ENCODE measurements at regions not wholly inside any gene's neighbourhood (a gene's known extent, or its start where the extent isn't known, plus 50 kb on each side); places are given as distances from the start of the nearest gene placed in this dataset.
"Not testable (repeated sequence)": the region's sequence is repeated elsewhere in the genome, so short reads cannot be mapped to it uniquely, and the experiment has no call there.

DNA sequence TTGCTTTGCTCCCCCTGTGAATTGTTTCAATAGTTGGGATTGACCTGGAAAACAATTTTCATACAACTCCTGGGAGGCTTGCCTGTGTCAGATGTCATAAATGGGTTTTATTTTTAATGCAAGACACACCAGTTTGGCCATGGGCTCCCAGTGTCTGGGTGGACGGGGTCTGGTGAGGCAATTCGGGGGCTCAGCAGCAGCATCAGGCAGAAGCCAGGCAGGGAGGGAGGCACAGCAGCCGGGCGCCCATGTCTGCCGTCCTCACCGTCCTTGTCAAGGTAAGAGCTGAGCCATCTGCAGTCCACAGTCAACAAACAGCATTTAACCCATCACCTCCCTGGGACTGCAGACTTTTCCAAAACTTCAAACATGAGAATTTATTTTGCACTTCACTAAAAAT, 150.6 kb downstream of the NPIPB11 start:
- H3K4me1 Mint-ChIP-seq, H3K27ac Mint-ChIP-seq, DNase-seq, H3K9me3 Mint-ChIP-seq, H3K4me3 Mint-ChIP-seq, H3K27me3 Mint-ChIP-seq: not testable (repeated sequence)
- peaks cover 13% of the 10 kb centered on the region for H3K36me3 Mint-ChIP-seq

DNA sequence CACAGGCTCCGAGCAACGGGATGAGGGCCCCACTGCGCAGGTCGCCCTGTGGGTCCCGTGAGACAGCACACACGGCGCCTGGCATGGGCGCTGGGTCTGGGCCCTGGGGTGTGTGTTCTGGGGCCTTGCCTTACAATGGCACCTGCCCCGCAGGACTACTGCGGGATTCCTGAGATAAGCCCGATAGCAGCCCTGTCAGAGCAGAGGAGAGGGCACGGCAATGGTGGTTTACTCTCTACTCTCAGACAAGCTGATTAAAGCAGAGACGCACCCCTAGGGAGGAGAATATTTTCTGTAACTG, 151.1 kb downstream of the NPIPB11 start:
- DNase-seq, H3K27me3 Mint-ChIP-seq, H3K27ac Mint-ChIP-seq, H3K4me3 Mint-ChIP-seq, H3K9me3 Mint-ChIP-seq, H3K4me1 Mint-ChIP-seq: not testable (repeated sequence)
- peaks cover 13% of the 10 kb centered on the region for H3K36me3 Mint-ChIP-seq

DNA sequence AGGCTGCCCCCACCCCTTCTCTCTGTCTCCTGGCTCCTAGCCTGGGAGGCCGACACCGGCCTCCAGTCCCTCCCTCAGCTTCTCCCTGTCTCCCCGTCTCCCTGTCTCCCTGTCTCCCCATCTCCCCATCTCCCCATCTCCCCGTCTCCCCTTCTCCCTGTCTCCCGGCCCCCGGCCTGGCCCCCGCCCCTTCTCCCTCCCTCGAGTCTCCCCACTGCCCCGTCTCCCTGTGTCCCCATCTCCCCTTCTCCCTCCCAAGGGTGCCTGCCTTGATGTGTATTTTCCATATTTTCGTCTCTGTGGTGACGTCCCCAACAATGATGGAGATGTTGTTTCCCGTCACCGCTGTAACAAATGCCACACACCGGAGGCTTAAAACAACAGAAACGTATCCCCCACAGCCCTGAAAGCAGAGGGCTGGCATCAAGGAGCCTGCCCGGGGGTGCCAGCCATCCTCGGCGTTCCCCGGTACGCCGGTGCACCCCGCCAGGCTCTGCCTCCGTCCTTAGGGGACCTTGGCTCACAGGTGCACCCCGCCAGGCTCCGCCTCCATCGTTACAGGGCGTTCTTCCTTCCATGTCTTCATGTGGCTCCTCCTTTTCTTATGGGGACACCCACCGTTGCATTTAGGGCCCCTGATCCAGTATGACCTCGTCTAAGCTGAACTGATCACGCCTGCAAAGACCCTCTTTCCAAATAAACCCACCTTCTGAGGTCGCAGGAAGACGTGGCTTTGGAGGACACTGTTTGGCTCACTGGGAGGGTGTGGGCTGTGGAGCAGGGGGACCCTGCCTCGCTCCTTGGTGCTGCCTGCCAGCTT, 151.6 kb downstream of the NPIPB11 start:
- Mint-ChIP-seq H3K36me3 (peaks cover 15% of the 10 kb centered on the region), H3K27me3 (no peaks in the 10 kb centered on the region), H3K9me3 (peaks cover 4% of the 10 kb centered on the region), H3K4me1 (peaks cover 2% of the 10 kb centered on the region), H3K27ac (no peak overlapping the region), H3K4me3 (no peak overlapping the region)
- no peak for DNase-seq

DNA sequence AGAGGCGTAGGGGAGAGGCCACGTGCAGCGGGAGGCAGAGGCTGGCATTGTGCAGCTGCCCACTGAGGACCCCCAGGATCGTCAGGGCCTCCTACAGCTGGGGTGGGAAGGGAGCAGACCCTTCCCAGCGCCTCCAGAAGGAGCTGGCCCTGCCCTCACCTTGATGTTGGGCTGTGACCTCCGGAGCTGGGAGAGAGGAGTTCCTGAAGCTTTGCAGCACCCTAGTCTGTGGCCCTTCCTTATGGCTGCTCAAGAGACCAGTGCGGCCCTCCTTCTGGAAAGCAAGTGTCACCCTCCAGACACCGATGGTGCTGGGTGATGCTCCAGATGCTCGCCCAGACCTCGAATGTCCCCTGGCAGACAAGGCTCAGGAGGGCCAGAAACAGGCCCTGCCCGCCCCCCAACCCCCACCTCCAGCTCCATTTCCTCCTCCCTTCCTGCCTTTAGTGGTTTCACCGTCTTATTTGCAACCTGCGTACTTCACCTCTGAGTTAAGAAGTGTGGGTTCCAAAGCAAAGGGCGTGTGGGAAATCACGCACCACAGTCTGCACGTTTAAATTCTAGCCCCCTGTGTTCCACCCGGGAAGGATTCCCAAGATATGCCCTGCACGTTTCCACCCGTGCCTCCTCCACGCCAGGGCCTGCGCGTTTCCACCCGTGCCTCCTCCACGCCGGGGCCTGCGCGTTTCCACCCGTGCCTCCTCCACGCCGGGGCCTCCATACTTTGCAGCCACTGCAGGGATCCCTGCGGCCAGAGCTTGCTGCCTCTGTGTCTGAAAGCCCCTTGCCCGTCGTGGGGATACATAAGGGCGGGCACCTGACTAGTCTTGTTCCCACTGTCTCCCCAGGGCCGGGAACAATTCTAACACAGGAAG, 152.6 kb downstream of the NPIPB11 start:
- not testable (repeated sequence) for H3K27me3 Mint-ChIP-seq, H3K4me3 Mint-ChIP-seq, H3K4me1 Mint-ChIP-seq, DNase-seq, H3K27ac Mint-ChIP-seq, H3K9me3 Mint-ChIP-seq
- peaks cover 17% of the 10 kb centered on the region for H3K36me3 Mint-ChIP-seq

DNA sequence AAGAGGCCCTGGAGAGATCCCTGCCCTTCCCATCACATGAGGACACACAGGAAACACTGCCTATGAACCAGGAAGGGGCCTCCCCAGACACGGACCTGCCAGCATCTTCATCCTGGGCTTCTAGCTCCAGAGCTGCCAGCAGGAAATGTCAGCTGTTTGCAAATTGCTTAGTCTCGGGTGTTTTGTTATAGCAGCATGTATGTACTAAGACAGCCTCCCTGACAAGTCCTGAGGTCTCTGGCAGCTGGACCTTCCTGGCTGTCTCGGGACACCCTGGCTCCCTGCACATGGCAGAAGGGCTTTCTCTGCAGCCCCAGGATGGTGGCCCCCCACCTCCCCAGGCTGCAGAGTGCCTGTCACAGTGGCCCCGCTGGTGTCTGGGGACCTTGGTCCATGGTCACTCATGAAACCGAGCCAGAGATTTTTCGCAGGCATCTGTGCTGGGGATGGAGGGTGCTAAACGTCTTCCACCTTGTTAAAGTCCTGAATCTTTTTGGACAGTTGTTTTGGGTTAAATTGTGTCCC, 153.4 kb downstream of the NPIPB11 start:
- H3K4me3 Mint-ChIP-seq, DNase-seq, H3K9me3 Mint-ChIP-seq, H3K27me3 Mint-ChIP-seq, H3K27ac Mint-ChIP-seq: not testable (repeated sequence)
- Mint-ChIP-seq H3K4me1 (peaks cover 11% of the 10 kb centered on the region), H3K36me3 (peaks cover 18% of the 10 kb centered on the region)

DNA sequence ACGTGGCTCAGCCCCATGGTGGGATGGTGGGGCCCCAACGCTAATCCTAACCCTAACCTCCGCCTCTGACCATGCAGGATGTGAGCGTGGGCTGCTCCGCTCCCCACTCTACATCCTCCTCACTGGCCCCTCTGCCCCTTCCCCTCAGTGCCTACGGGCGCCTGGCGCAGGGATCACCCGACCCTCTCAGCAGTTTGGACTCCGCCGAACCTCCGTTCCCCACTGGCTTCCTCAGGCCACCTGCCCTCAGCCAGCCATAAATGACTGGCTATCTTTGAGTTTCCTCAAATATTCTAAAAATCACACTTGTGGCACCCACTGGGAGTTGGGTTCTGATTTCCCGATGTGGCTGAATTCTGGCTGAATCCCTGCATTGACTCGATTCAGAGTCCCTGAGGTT, 154.2 kb downstream of the NPIPB11 start:
- Mint-ChIP-seq H3K4me1 (peaks cover 13% of the 10 kb centered on the region), H3K36me3 (peaks cover 21% of the 10 kb centered on the region)
- not testable (repeated sequence) for H3K9me3 Mint-ChIP-seq, DNase-seq, H3K4me3 Mint-ChIP-seq, H3K27ac Mint-ChIP-seq, H3K27me3 Mint-ChIP-seq

DNA sequence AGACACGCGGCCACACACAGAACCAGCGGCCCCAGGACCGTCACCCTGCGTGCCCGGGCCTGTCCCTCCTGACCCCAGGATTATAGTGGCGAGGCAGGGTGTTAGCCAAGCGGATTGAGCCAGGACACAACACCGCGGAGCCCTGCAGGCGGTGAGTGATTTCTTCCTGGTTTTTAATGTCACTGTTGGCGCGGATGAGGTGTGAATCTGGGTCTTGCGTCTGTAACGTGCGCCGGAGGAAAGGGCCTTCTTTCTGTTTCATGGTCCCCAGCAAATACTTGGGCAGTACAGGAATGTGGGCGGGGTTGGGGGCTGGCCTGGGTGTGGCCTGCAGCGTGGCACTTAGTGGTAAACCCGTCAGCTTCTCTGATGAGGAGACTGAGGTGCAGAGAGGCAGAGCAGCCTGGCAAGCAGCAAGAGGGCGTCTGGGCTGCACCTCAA, 154.9 kb downstream of the NPIPB11 start:
- H3K27ac Mint-ChIP-seq, H3K4me3 Mint-ChIP-seq, H3K27me3 Mint-ChIP-seq, DNase-seq: not testable (repeated sequence)
- Mint-ChIP-seq H3K36me3 (peaks cover 28% of the 10 kb centered on the region), H3K4me1 (peaks cover 13% of the 10 kb centered on the region), H3K9me3 (peaks cover 11% of the 10 kb centered on the region)

DNA sequence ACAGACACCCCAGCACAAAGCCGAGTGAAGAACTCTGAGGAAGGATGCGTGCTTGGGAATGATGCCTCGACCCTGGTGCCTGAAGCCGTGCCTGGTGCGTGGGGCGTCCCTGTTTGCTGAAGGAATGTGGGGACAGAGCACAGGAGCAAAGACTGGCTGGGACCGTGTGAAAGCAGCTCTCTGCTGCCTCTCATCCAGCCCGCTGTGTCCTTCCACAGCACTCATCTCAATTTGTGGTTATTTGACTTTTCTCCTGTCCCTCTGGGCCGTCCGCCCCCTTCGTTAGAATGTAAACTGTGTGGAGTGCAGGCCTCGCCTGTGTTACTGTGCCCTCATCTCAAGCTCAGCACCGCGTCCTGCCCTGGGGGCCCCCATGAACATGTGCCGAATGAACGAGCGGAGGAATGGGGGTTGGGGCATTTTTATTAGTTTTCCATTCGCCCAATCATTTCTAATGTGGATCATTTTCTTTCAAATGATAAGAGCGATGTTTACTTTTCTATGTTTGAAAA, 155.5 kb downstream of the NPIPB11 start:
- Mint-ChIP-seq H3K9me3 (peaks cover 12% of the 10 kb centered on the region), H3K4me1 (peaks cover 13% of the 10 kb centered on the region), H3K36me3 (peaks cover 32% of the 10 kb centered on the region)
- not testable (repeated sequence) for H3K4me3 Mint-ChIP-seq, H3K27ac Mint-ChIP-seq, H3K27me3 Mint-ChIP-seq, DNase-seq

DNA sequence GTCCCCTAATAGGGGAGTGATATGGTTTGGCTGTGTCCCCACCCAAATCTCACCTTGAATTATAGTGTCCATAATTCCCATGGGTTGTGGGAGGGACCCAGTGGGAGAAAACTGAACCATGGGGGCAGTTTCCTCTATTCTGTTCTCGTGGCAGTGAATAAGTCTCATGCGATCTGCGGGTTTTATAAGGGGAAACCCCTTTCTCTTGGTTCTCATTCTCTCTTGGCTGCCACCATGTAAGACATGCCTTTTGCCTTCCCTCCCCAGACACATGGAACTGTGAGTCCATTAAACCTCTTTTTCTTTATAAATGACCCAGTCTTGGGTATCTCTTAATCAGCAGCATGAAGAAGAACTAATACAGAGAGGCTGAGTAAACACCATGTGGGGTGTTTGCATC, 156.0 kb downstream of the NPIPB11 start:
- Mint-ChIP-seq H3K4me1 (peaks cover 13% of the 10 kb centered on the region), H3K9me3 (peaks cover 12% of the 10 kb centered on the region), H3K36me3 (peaks cover 37% of the 10 kb centered on the region)
- DNase-seq, H3K27ac Mint-ChIP-seq, H3K4me3 Mint-ChIP-seq, H3K27me3 Mint-ChIP-seq: not testable (repeated sequence)

DNA sequence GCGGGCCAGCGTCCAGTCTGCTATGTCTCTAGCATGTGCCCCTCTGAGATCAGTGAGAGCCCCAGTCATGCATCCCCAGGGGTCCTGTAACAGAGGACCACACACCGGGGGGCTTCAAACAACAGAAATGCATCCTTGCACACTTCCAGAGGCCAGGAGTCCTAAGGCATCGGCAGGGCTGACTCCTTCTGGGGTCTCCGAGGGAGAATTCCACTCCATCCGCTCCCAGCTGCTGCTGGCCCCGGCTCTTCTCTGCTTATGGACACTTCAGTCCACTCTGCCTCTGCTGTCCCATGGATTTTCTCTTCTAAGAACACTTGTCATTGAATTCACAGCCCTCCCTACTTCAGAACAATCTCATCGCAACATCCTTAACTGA, 157.6 kb downstream of the NPIPB11 start:
- DNase-seq, H3K27ac Mint-ChIP-seq, H3K4me3 Mint-ChIP-seq, H3K27me3 Mint-ChIP-seq: not testable (repeated sequence)
- Mint-ChIP-seq H3K36me3 (peaks cover 37% of the 10 kb centered on the region), H3K9me3 (peaks cover 12% of the 10 kb centered on the region), H3K4me1 (peaks cover 11% of the 10 kb centered on the region)

DNA sequence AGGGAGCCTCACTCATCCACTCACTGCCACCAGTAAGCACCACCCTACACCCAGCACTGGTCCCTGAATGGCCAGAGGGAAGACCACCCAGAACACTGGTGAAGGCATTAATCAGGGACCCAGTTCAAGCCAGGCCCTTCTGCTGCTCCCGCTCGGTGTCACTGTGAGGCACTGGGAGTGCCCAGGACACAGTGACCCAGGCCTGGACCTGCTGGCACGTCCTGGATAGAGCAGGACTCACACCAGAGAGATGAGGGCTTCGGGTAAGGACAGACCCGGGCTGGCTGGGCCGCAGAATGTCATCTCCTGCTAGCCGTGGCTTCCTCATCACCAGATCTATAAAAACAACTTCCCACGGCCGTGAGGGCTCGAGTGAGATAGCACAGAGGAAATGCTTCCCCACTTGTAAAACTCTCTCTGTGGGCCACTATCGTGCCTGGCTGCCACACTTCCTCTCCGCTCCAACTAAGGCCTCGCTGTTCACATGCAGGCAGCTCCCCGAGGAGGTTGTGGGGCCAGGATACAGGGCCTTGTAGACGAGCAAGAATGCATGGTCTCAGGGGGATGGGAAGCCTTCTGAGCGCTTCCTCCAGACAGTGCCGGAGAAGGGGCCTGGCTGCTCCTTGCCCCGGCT, 158.1 kb downstream of the NPIPB11 start:
- not testable (repeated sequence) for H3K4me3 Mint-ChIP-seq, H3K27me3 Mint-ChIP-seq, DNase-seq, H3K27ac Mint-ChIP-seq
- peaks cover 12% of the 10 kb centered on the region for H3K9me3 Mint-ChIP-seq
- H3K4me1 Mint-ChIP-seq, result peaks cover 11% of the 10 kb centered on the region
- H3K36me3 Mint-ChIP-seq, result peaks cover 37% of the 10 kb centered on the region

DNA sequence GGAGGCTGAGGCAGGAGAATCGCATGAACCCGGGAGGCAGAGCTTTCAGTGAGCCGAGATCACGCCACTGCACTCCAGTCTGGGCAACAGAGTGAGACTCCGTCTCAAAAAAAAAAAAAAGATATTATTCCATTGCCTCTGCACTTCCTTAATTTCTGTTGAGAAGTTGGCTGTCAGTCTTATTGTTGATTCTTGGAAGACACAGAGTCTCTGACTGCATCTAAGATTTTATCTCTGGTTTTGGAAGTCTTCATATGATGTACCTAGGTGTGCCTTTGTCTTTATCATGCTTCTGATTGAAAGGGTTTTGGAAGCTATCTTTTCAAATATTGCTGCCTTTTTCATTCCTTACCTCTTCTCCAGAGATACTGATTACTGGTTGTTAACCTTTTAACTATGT, 160.4 kb downstream of the NPIPB11 start:
- H3K4me1 Mint-ChIP-seq, result peaks cover 11% of the 10 kb centered on the region
- H3K36me3 Mint-ChIP-seq, result peaks cover 25% of the 10 kb centered on the region
- not testable (repeated sequence) for H3K27me3 Mint-ChIP-seq, H3K27ac Mint-ChIP-seq, H3K4me3 Mint-ChIP-seq, DNase-seq
- peaks cover 12% of the 10 kb centered on the region for H3K9me3 Mint-ChIP-seq

DNA sequence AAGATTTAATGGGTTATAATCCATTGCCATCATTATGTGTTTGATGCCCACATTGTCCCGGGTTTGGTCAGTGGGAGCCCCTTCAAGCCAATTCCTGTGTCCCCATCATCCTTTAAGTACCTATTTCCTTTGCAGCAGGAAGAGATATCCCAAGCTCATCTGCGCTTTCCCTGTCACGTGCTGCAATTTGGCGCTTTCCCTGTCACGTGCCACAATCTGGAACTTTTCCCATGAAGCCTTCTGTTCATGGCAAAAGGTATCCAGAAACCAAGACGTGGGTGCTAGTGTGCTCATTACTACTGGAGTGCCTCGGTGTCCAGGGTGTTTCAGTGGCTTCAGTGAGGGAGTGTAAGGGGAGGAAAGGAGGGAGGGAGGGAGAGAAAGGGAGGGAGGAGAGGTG, 168.5 kb downstream of the NPIPB11 start:
- Mint-ChIP-seq H3K27me3 (no peaks in the 10 kb centered on the region), H3K36me3 (peaks cover 7% of the 10 kb centered on the region), H3K4me1 (no peaks in the 10 kb centered on the region), H3K27ac (no peak overlapping the region), H3K4me3 (no peak overlapping the region), H3K9me3 (no peaks in the 10 kb centered on the region)
- no peak for DNase-seq

DNA sequence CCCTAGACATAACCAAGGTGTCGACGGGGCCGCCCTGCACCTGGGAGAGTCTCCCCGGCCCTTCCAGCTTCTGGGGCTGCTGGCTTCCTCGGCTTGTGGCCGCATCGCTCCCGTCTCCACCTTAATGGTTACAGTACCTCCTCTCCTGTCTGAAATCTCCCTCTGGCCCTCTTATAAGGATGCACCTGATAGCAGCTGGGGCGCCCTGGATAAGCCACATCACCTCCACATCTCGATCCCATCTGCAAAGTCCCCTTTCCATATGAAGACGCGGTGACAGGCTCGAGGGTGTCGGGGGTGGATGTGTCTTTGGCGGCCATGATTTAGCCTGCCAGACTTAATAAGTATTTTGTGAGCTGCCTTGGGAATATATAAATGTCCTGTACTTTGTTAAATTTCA, 169.0 kb downstream of the NPIPB11 start:
- DNase-seq, H3K27ac Mint-ChIP-seq, H3K4me3 Mint-ChIP-seq, H3K36me3 Mint-ChIP-seq, H3K4me1 Mint-ChIP-seq, H3K9me3 Mint-ChIP-seq, H3K27me3 Mint-ChIP-seq: not testable (repeated sequence)

DNA sequence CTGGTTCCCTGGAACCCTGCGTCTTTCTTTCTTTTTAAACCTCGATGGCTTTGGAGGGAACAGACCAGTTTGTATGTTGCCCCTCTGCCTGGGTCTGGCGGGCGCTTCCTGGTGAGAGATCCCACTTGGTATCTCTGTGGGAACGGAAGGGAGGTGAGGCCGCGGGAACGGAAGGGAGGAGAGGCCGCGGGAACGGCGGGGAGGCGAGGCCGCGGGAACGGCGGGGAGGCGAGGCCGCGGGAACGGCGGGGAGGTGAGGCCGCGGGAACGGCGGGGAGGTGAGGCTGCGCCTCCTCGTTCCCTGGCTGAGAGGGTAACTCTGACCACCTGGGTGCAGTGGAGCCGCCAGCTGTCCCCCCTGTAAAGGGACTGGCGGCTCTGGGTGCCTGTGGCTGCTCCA, 169.5 kb downstream of the NPIPB11 start:
- H3K27me3 Mint-ChIP-seq, H3K27ac Mint-ChIP-seq, H3K9me3 Mint-ChIP-seq, H3K4me3 Mint-ChIP-seq, DNase-seq, H3K36me3 Mint-ChIP-seq, H3K4me1 Mint-ChIP-seq: not testable (repeated sequence)

Measured in activated naive CD8-positive, alpha-beta T cell treated with anti-CD3 and anti-CD28 coated beads for 36 hours (primary cell).